SH-SY5Y (cell line): ENCODE measurements at regions not wholly inside any gene's neighbourhood (a gene's known extent, or its start where the extent isn't known, plus 50 kb on each side); places are given as distances from the start of the nearest gene placed in this dataset.

ENCODE experiments used
- GATA2 ChIP-seq: IDR thresholded peaks from 2 replicates; pipeline ENCODE4 v1.6.1; 2011; ENCODE audit warnings: mild to moderate bottlenecking, low read depth, low read length
- GATA3 ChIP-seq: IDR thresholded peaks from 2 replicates; pipeline ENCODE4 v1.6.1; 2011; ENCODE audit warnings: low read depth, mild to moderate bottlenecking, low read length, moderate library complexity

- TF ChIP-seq GATA2: no peak
- no peak for TF ChIP-seq GATA3
These were observed 1633.5 kb downstream of the SLITRK1 start for GRCh38 chr13:82248762-82249161.
